Thyroid gland (tissue), 4 donors: ENCODE measurements at regions not wholly inside any gene's neighbourhood (a gene's known extent, or its start where the extent isn't known, plus 50 kb on each side); places are given as distances from the start of the nearest gene placed in this dataset.

Source experiments
- DNase-seq, 2 donors: peaks; one replicate each; pipeline ENCODE4 v3.0.0-alpha.2; 2019
- H3K27ac ChIP-seq, 3 donors: fragments of 200-600 bp; sonication (generic); 1 replicate in 2 of 3; 2 replicates in 1 of 3; pipeline ENCODE4 v1.5.1; 2016 to 2019; ENCODE audit warnings: mild to moderate bottlenecking in 1 of 3, moderate library complexity in 1 of 3
- H3K27me3 ChIP-seq: fragments of 200-600 bp; sonication (generic); one replicate; pipeline ENCODE4 v1.5.1; 2019
- H3K36me3 ChIP-seq, 2 donors: fragments of 200-600 bp; sonication (generic); one replicate each; pipeline ENCODE4 v1.5.1; 2016 to 2019
- H3K4me1 ChIP-seq, 2 donors: fragments of 200-600 bp; sonication (generic); one replicate each; pipeline ENCODE4 v1.5.1; 2017 to 2019
- H3K4me3 ChIP-seq, 3 donors: fragments of 200-600 bp; sonication (generic); replicated peaks in 1 of 3; 1 replicate in 2 of 3; 2 replicates in 1 of 3; pipeline ENCODE4 v1.5.1; 2016; ENCODE audit warnings: mild to moderate bottlenecking in 1 of 3
- H3K9me3 ChIP-seq: fragments of 200-600 bp; sonication (generic); one replicate; pipeline ENCODE4 v1.5.1; 2017
- POLR2A ChIP-seq, 2 donors: fragments of 450-650 bp; IDR thresholded peaks; one replicate each; pipeline ENCODE4 v1.6.1; 2017; ENCODE audit warnings: antibody characterized with exemption in 2 of 2, mild to moderate bottlenecking in 2 of 2, moderate library complexity in 1 of 2
- WGBS, 2 donors: methylation state at CpG; one replicate each; pipeline ENCODE4 v1.1.5; 2017; 5-methylcytosine and 5-hydroxymethylcytosine counted together
- intact Hi-C: fragments of 100-400 bp; cut with DNase I; formaldehyde crosslinking; loops from one replicate; pipeline ENCODE4 v1.15.1; 2023
- TF ChIP-seq, protein P1 (sequence below), 6 experiments: fragments of 200-600 bp in 3 of 6; fragments of 450-650 bp in 3 of 6; sonication (generic) in 3 of 6; IDR thresholded peaks; one replicate each; pipeline ENCODE4 v1.5.1; 2016 to 2019; ENCODE audit warnings: antibody characterized with exemption in 6 of 6, mild to moderate bottlenecking in 2 of 6, inconsistent platforms in 1 of 6, moderate library complexity in 1 of 6

DNA sequence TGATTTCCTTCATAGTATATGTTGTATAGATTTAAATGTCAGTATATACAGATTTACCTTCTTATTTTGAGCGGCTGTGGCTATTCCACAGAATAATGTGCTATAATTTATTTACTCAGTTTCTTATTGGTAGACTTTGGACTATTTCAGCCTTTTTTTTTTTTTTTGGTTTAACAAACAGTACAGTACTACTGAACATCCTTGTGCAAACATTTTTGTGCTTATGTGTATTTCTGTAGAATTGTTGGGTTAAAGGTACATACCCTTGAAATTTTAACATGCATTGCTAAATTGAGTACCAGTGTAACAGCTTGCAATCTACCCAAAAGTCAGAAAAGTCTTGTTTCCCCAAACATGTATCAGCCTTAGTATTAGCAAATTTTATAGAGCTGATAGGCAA is 68.8 kb downstream of the HHEX start:
- Histone ChIP-seq H3K27me3 (no peaks in the 10 kb centered on the region), H3K4me3 (no peak overlapping the region), H3K9me3 (no peaks in the 10 kb centered on the region), H3K4me1 (peaks cover 56 to 58% of the 10 kb centered on the region in 2 donors), H3K27ac (no peak overlapping the region), H3K36me3 (no peaks in the 10 kb centered on the region)
- 96 to 97% methylated on average over 1 of the region's 1 CpG for WGBS, 2 donors
- no peak for DNase-seq
- TF ChIP-seq, protein P1, sequence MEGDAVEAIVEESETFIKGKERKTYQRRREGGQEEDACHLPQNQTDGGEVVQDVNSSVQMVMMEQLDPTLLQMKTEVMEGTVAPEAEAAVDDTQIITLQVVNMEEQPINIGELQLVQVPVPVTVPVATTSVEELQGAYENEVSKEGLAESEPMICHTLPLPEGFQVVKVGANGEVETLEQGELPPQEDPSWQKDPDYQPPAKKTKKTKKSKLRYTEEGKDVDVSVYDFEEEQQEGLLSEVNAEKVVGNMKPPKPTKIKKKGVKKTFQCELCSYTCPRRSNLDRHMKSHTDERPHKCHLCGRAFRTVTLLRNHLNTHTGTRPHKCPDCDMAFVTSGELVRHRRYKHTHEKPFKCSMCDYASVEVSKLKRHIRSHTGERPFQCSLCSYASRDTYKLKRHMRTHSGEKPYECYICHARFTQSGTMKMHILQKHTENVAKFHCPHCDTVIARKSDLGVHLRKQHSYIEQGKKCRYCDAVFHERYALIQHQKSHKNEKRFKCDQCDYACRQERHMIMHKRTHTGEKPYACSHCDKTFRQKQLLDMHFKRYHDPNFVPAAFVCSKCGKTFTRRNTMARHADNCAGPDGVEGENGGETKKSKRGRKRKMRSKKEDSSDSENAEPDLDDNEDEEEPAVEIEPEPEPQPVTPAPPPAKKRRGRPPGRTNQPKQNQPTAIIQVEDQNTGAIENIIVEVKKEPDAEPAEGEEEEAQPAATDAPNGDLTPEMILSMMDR (IDR thresholded peaks at IDR 0.05), result no peak
- no peak for TF ChIP-seq POLR2A (IDR thresholded peaks at IDR 0.05)
- intact Hi-C loops, result no loop called here

DNA sequence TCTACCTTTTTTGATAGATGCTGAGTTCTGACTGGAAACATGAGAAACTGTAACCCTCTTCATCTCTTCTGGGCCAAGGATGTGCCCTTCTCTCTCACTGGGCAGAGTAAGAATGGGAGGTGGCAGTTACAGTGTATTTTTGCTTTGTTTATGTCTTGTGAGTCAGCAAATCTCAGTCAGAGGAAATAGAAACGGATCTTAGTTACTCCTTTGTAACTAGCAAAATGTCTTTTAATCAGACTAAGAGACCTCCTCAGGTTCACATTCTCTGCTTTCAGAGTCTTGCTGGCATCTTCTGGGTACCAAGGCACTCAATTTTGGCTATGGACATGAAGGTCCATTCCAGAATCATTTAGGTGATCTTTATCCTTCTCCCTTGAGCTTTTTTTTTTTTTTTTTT is 70.9 kb downstream of the HHEX start:
- no peaks in the 10 kb centered on the region for H3K9me3 ChIP-seq
- WGBS, 2 donors, result 60 to 71% methylated on average over 1 of the region's 1 CpG
- no peaks in the 10 kb centered on the region for H3K27me3 ChIP-seq
- H3K27ac ChIP-seq, result no peak overlapping the region
- intact Hi-C loops, result no loop called here
- no peak for TF ChIP-seq POLR2A (IDR thresholded peaks at IDR 0.05)
- TF ChIP-seq, protein P1 (IDR thresholded peaks at IDR 0.05), result no peak
- peaks cover 48 to 50% of the 10 kb centered on the region in 2 donors for H3K4me1 ChIP-seq
- H3K36me3 ChIP-seq, result no peaks in the 10 kb centered on the region
- no peak overlapping the region for H3K4me3 ChIP-seq
- DNase-seq, result no peak

DNA sequence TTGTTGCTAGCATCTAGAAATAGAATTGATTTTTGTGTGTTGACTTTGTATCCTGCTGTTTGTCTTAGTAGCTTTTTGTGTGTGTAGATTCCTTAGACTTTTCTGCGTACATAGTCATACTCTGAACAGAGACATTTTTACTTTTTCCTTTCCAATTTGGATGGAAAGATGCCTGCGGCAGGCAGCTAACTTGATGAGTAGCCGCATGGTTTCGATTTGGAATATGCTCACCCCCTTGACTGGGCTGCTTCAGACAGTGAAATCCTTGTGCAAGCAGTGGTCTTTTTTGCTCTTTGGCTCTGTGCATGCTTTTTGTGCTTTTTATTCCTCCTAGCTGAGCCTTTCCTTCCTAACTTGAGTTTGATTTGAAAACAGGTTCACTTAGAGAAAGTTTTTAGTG is 71.8 kb downstream of the HHEX start:
- 87 to 94% methylated on average over 4 of the region's 4 CpGs for WGBS, 2 donors
- Histone ChIP-seq H3K9me3 (no peaks in the 10 kb centered on the region), H3K4me1 (peaks cover 40% of the 10 kb centered on the region in 2 donors), H3K27ac (peak overlapping the region in 2 of 3 donors; percentile 54 to 60), H3K36me3 (no peaks in the 10 kb centered on the region), H3K27me3 (no peaks in the 10 kb centered on the region), H3K4me3 (no peak overlapping the region)
- intact Hi-C loops, result no loop called here
- DNase-seq, result no peak
- TF ChIP-seq POLR2A (IDR thresholded peaks at IDR 0.05), result no peak
- TF ChIP-seq, protein P1 (IDR thresholded peaks at IDR 0.05), result no peak

DNA sequence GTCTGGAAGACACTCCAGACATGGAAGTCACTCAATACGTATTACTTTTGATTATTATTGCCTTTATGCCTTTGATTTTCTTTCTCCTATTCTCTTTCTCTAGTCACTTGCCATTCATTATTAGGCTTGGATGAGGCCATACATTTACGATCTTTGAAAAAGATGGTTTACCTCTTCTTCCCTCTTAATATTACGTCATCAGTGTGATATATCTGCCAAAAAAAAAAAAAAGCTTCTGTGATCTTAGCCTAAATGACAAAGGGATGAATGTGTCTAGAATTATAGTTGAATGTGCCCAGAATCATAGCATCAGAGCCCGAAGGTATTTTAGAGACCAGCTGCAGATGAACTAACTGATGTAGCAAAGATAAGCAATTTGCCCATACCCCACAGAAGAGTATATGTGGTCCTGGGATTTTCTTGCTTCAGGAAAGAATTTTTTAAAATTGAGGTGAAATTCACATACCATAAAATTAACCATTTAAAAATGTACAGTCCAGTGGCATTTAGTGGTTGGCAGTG is 73.9 kb downstream of the HHEX start:
- Histone ChIP-seq H3K27me3 (no peaks in the 10 kb centered on the region), H3K9me3 (no peaks in the 10 kb centered on the region), H3K27ac (no peak overlapping the region), H3K4me3 (no peak overlapping the region), H3K36me3 (no peaks in the 10 kb centered on the region), H3K4me1 (peaks cover 25 to 27% of the 10 kb centered on the region in 2 donors)
- no peak for TF ChIP-seq POLR2A (IDR thresholded peaks at IDR 0.05)
- TF ChIP-seq, protein P1 (IDR thresholded peaks at IDR 0.05), result no peak
- WGBS, 2 donors, result 95 to 96% methylated on average over 4 of the region's 4 CpGs
- intact Hi-C loops, result no loop called here
- no peak for DNase-seq

DNA sequence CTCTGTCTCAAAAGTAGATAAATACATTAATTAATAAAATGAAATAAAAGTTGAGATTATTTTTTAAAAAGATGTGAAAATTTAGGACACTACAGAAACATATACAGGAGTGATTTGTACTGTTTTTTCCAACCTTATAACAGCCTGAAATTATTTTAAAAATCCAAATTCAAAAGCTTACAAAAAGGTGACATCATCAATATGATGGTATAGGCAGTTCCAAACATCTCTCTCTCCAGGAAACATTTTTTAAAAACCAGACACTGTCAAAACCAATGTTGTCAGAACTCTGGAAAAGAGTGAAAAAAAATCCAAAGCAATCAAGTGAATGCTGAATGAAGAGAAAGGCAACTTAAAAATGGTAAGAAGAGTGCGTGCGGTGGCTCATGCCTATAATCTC is 76.7 kb downstream of the HHEX start:
- Histone ChIP-seq H3K27ac (no peak overlapping the region), H3K4me1 (peaks cover 7 to 12% of the 10 kb centered on the region in 2 donors), H3K9me3 (no peaks in the 10 kb centered on the region), H3K4me3 (no peak overlapping the region), H3K27me3 (no peaks in the 10 kb centered on the region), H3K36me3 (no peaks in the 10 kb centered on the region)
- TF ChIP-seq, protein P1 (IDR thresholded peaks at IDR 0.05), result no peak
- no peak for TF ChIP-seq POLR2A (IDR thresholded peaks at IDR 0.05)
- intact Hi-C loops, result no loop called here
- WGBS, 2 donors, result 95 to 97% methylated on average over 2 of the region's 2 CpGs
- DNase-seq, result no peak
